Heart left ventricle (tissue), 16 donors: ENCODE measurements at regions not wholly inside any gene's neighbourhood (a gene's known extent, or its start where the extent isn't known, plus 50 kb on each side); places are given as distances from the start of the nearest gene placed in this dataset.

Experiments
- ATAC-seq, 4 donors: fragments of 200-7000 bp; cut with Tn5 transposase; one replicate each; pipeline ENCODE4 v1.9.1; 2020 to 2022; ENCODE audit warnings: moderate library complexity in 4 of 4, mild to moderate bottlenecking in 3 of 4, moderate number of reproducible peaks in 1 of 4
- DNase-seq, 5 donors: peaks; one replicate each; pipeline ENCODE4 v3.0.0-alpha.2; 2020
- H3K27ac ChIP-seq, 12 donors: fragments of 200-600 bp; sonication (generic) in 4 of 12; one replicate each; pipeline versions ENCODE4 v1.5.0 to v1.8.0; 2016 to 2022; ENCODE audit warnings: mild to moderate bottlenecking in 2 of 12
- H3K27me3 ChIP-seq, 9 donors: fragments of 200-600 bp; sonication (generic) in 2 of 9; one replicate each; pipeline versions ENCODE4 v1.5.1 to v1.8.0; 2016 to 2022; ENCODE audit warnings: mild to moderate bottlenecking in 3 of 9
- H3K36me3 ChIP-seq, 9 donors: fragments of 200-600 bp; sonication (generic) in 2 of 9; one replicate each; pipeline versions ENCODE4 v1.5.0 to v1.8.0; 2018 to 2022; ENCODE audit warnings: mild to moderate bottlenecking in 2 of 9
- H3K4me1 ChIP-seq, 12 donors: fragments of 200-600 bp; sonication (generic) in 4 of 12; one replicate each; pipeline versions ENCODE4 v1.5.0 to v1.8.0; 2016 to 2022; ENCODE audit warnings: mild to moderate bottlenecking in 3 of 12
- H3K4me3 ChIP-seq, 12 donors: fragments of 200-600 bp; sonication (generic) in 4 of 12; one replicate each; pipeline versions ENCODE4 v1.5.0 to v1.8.0; 2017 to 2022; ENCODE audit warnings: mild to moderate bottlenecking in 9 of 12, moderate library complexity in 4 of 12
- H3K9me3 ChIP-seq, 12 donors: fragments of 200-600 bp; sonication (generic) in 4 of 12; one replicate each; pipeline versions ENCODE4 v1.5.0 to v1.8.0; 2016 to 2022; ENCODE audit warnings: mild to moderate bottlenecking in 1 of 12
- CTCF ChIP-seq, 12 donors: fragments of 200-600 bp; sonication (generic) in 4 of 12; IDR thresholded peaks; one replicate each; pipeline versions ENCODE4 v1.5.0 to v1.8.0; 2018 to 2022; ENCODE audit warnings: antibody characterized with exemption in 12 of 12, mild to moderate bottlenecking in 5 of 12
- POLR2A ChIP-seq, 2 donors: fragments of 450-650 bp; IDR thresholded peaks; one replicate each; pipeline ENCODE4 v1.6.1; 2017; ENCODE audit warnings: antibody characterized with exemption in 2 of 2, mild to moderate bottlenecking in 2 of 2, moderate library complexity in 2 of 2
- WGBS, 4 donors: extraction: QIAGEN DNeasy Blood & Tissue Kit in 2 of 4; methylation state at CpG; one replicate each; pipeline versions ENCODE4 v1.1.5 to v1.1.7; 2013 to 2018; 5-methylcytosine and 5-hydroxymethylcytosine counted together
- intact Hi-C, 10 donors: fragments of 100-400 bp; cut with DNase I; formaldehyde crosslinking; loops; one replicate each; pipeline versions ENCODE4 v1.11.1 to v1.14.2; 2022
- donor health status: ischemic (EF 13 %, LVEDD 7.1; RV severe dilation, severe dysfunction).
- donor health status: healthy with polysubstance abuse.
- donor health status: DM: no; HTN: yes; CAD: no.
- donor health status: DM: no; HTN: no; CAD: no.
- donor health status: ischemic (EF 25% LVEDD 6.9; RV normal size, moderate dysfunction).
- donor health status: ischemic (EF 25% LVEDD 5.7; RV mildly dilated, moderate dysfunction).
- donor health status: healthy.
- donor health status: DM: yes; HTN: yes; CAD: no.
- donor health status: ischemic (EF 35%, LVEDD 5.7; RV mildly dilated, moderate dysfunction).
- donor health status: nonischemic (EF 11% LVEDD 7.7; RV severe dilation, severe dysfunction).
- donor health status: DM: yes; HTN: yes; CAD: no.
- donor health status: PGD.
- donor health status: ischemic (EF 29% LVEDD 5.4; RV normal size, mild dysfunction).
- donor health status: nonischemic (EF 23%, LVEDD 6.1; RV moderate dilation, normal function).

- WGBS, 4 donors: 76 to 87% (median 82%) methylated on average over 2 of the region's 2 CpGs
Observed at GRCh38 chr12:87772401-87772800, 256.8 kb downstream of the C12orf50 start.

GRCh38 chr12:87768501-87769287, 260.5 kb downstream of the C12orf50 start:
- TF ChIP-seq POLR2A (IDR thresholded peaks at IDR 0.05) (no peak), CTCF (IDR thresholded peaks at IDR 0.05) (no peak)
- intact Hi-C loops: loop anchor here in 1 of 10 donors (5.0 kb wide), 1 partner anchor 99 kb away; no protein-coding TSS in a partner anchor
- H3K27ac ChIP-seq: no peak overlapping the region
- H3K36me3 ChIP-seq: no peaks in the 10 kb centered on the region
- H3K4me1 ChIP-seq: no peaks in the 10 kb centered on the region
- no peaks in the 10 kb centered on the region for H3K27me3 ChIP-seq
- DNase-seq (no peak), ATAC-seq (no peak)
- 73 to 84% (median 76%) methylated on average over 11 of the region's 11 CpGs for WGBS, 4 donors
- no peak overlapping the region for H3K4me3 ChIP-seq
- H3K9me3 ChIP-seq: peaks cover 0 to 4% (median 0%) of the 10 kb centered on the region in 12 donors

More at GRCh38 chr12:87772401-87772800, 256.8 kb downstream of the C12orf50 start:
- Histone ChIP-seq H3K27me3 (no peaks in the 10 kb centered on the region), H3K27ac (no peak overlapping the region), H3K9me3 (peaks cover 0 to 4% (median 0%) of the 10 kb centered on the region in 12 donors), H3K4me3 (no peak overlapping the region), H3K4me1 (no peaks in the 10 kb centered on the region), H3K36me3 (no peaks in the 10 kb centered on the region)
- no peak for TF ChIP-seq CTCF (IDR thresholded peaks at IDR 0.05)
- TF ChIP-seq POLR2A (IDR thresholded peaks at IDR 0.05): no peak
- DNase-seq (no peak), ATAC-seq (no peak)
- intact Hi-C loops: no loop called here

GRCh38 chr12:87766044-87766443, 263.2 kb downstream of the C12orf50 start:
- intact Hi-C loops: loop anchor here in 1 of 10 donors (5.0 kb wide), 1 partner anchor 101 kb away; no protein-coding TSS in a partner anchor
- no peak overlapping the region for H3K27ac ChIP-seq
- TF ChIP-seq CTCF (IDR thresholded peaks at IDR 0.05) (no peak), POLR2A (IDR thresholded peaks at IDR 0.05) (no peak)
- DNase-seq: no peak
- no peaks in the 10 kb centered on the region for H3K27me3 ChIP-seq
- H3K9me3 ChIP-seq: no peaks in the 10 kb centered on the region
- no peak for ATAC-seq
- no peak overlapping the region for H3K4me3 ChIP-seq
- H3K36me3 ChIP-seq: no peaks in the 10 kb centered on the region
- H3K4me1 ChIP-seq: no peaks in the 10 kb centered on the region

DNA sequence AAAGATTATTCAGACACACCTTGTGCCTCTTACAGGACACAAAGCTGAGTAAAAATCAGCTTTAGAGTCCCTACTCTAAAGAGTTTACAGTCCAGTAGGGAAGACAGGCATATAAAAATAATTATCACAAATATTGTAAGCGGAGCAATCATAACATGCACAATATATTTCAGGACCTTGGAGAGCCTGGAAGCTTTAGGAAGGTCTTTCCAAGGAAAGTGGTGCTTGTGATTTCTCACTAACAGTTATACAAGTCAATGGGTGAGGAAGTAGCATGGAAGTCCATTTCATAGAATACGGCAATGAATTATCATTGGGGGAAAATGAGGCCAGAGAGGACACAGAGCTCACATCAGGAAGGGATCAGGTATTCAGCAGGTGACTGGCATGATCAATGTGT, 268.3 kb downstream of the C12orf50 start:
- Histone ChIP-seq H3K9me3 (no peaks in the 10 kb centered on the region), H3K4me3 (no peak overlapping the region), H3K27me3 (no peaks in the 10 kb centered on the region), H3K4me1 (no peaks in the 10 kb centered on the region), H3K36me3 (no peaks in the 10 kb centered on the region), H3K27ac (no peak overlapping the region)
- no peak for DNase-seq
- 72 to 96% (median 87%) methylated on average over 2 of the region's 2 CpGs for WGBS, 4 donors
- ATAC-seq: no peak
- TF ChIP-seq POLR2A (IDR thresholded peaks at IDR 0.05): no peak
- TF ChIP-seq CTCF (IDR thresholded peaks at IDR 0.05): no peak
- intact Hi-C loops: no loop called here
